GM23338 (cell line): ENCODE measurements at regions not wholly inside any gene's neighbourhood (a gene's known extent, or its start where the extent isn't known, plus 50 kb on each side); places are given as distances from the start of the nearest gene placed in this dataset.

Experiments
- ATAC-seq: fragments of 200-7000 bp; cut with Tn5 transposase; 3 replicates; pipeline ENCODE4 v1.9.1; 2020
- DNase-seq: peaks from one replicate; pipeline ENCODE4 v3.0.0-alpha.2; 2015; ENCODE audit warnings: low spot score
- H2AFZ ChIP-seq: fragments of 200-600 bp; sonication (generic); 2 replicates; pipeline ENCODE4 v1.8.0; 2016; ENCODE audit warnings: antibody characterized with exemption, mild to moderate bottlenecking, moderate library complexity
- H3F3A ChIP-seq: fragments of 200-600 bp; sonication (generic); replicated peaks from 2 replicates; pipeline ENCODE4 v1.8.0; 2017; ENCODE audit warnings: antibody characterized with exemption, mixed run types, low read depth
- H3K27ac ChIP-seq: fragments of 200-600 bp; sonication (generic); 2 replicates; pipeline ENCODE4 v1.6.1; 2016; ENCODE audit warnings: low read depth
- H3K27me3 ChIP-seq: fragments of 200-600 bp; sonication (generic); 2 replicates; pipeline ENCODE4 v1.8.0; 2016; ENCODE audit warnings: mild to moderate bottlenecking, mixed run types, moderate library complexity; ENCODE audit not compliant: insufficient read depth
- H3K36me3 ChIP-seq: fragments of 200-600 bp; sonication (generic); 2 replicates; pipeline ENCODE4 v1.8.0; 2016; ENCODE audit warnings: mild to moderate bottlenecking; ENCODE audit not compliant: insufficient read depth
- H3K4me1 ChIP-seq: fragments of 200-600 bp; sonication (generic); 2 replicates; pipeline ENCODE4 v1.8.0; 2016; ENCODE audit warnings: mild to moderate bottlenecking, moderate library complexity; ENCODE audit not compliant: insufficient read depth
- H3K4me2 ChIP-seq: fragments of 200-600 bp; sonication (generic); 2 replicates; pipeline ENCODE4 v1.7.1; 2017; ENCODE audit warnings: mixed run types
- H3K4me3 ChIP-seq: fragments of 200-600 bp; sonication (generic); 2 replicates; pipeline ENCODE4 v1.6.1; 2016; ENCODE audit warnings: mixed run types
- H3K79me2 ChIP-seq: fragments of 200-600 bp; sonication (generic); replicated peaks from 2 replicates; pipeline ENCODE4 v1.8.0; 2017; ENCODE audit warnings: mild to moderate bottlenecking; ENCODE audit not compliant: insufficient read depth
- H3K9me2 ChIP-seq: fragments of 200-600 bp; sonication (generic); 2 replicates; pipeline ENCODE4 v1.8.0; 2017; ENCODE audit not compliant: insufficient read depth
- H4K20me1 ChIP-seq: fragments of 200-600 bp; sonication (generic); replicated peaks from 2 replicates; pipeline ENCODE4 v1.8.0; 2017; ENCODE audit warnings: mild to moderate bottlenecking; ENCODE audit not compliant: insufficient read depth
- H3K27ac Mint-ChIP-seq: 2 replicates; pipeline ENCODE4 v1.8.0; 2020; ENCODE audit warnings: inconsistent platforms, mild to moderate bottlenecking, moderate library complexity, mixed read lengths
- H3K27me3 Mint-ChIP-seq: 3 replicates; pipeline ENCODE4 v1.8.0; 2022; ENCODE audit warnings: low read depth, mild to moderate bottlenecking, moderate library complexity, mixed read lengths, inconsistent platforms; ENCODE audit not compliant: insufficient read depth, poor library complexity
- H3K36me3 Mint-ChIP-seq: 3 replicates; pipeline ENCODE4 v1.8.0; 2021; ENCODE audit warnings: low read depth, mild to moderate bottlenecking, inconsistent platforms, moderate library complexity, mixed read lengths
- H3K4me1 Mint-ChIP-seq: 3 replicates; pipeline ENCODE4 v1.8.0; 2020; ENCODE audit warnings: mild to moderate bottlenecking, inconsistent platforms, mixed read lengths
- H3K4me3 Mint-ChIP-seq: 3 replicates; pipeline ENCODE4 v1.8.0; 2021; ENCODE audit warnings: moderate library complexity, mild to moderate bottlenecking, inconsistent platforms, mixed read lengths
- H3K9me3 Mint-ChIP-seq: 3 replicates; pipeline ENCODE4 v1.8.0; 2020; ENCODE audit warnings: moderate library complexity, mild to moderate bottlenecking, inconsistent platforms, mixed read lengths
- CREB1 ChIP-seq: fragments of 250-450 bp; sonication (Bioruptor Pico); IDR thresholded peaks from 2 replicates; pipeline ENCODE4 v1.5.0; 2020; ENCODE audit warnings: low read depth, mild to moderate bottlenecking, moderate library complexity
- CTCF ChIP-seq, 2 experiments: fragments of 200-600 bp in 1 of 2; sonication (generic) in 1 of 2; conservative IDR thresholded peaks; 2 replicates each; pipeline versions ENCODE4 v1.5.1 to v1.6.1; 2016 to 2017; ENCODE audit warnings: antibody characterized with exemption in 2 of 2, low read depth in 2 of 2, mild to moderate bottlenecking in 2 of 2, moderate library complexity in 1 of 2
- EZH2 ChIP-seq: fragments of 200-600 bp; sonication (generic); IDR thresholded peaks from one replicate; pipeline ENCODE4 v1.8.0; 2017; ENCODE audit warnings: antibody characterized with exemption, mild to moderate bottlenecking, low read depth; ENCODE audit not compliant: unreplicated experiment
- EZH2phosphoT487 ChIP-seq: fragments of 200-600 bp; sonication (generic); IDR thresholded peaks from one replicate; pipeline ENCODE4 v1.8.1; 2018; ENCODE audit warnings: antibody characterized with exemption; ENCODE audit not compliant: unreplicated experiment
- JUNB ChIP-seq: IDR thresholded peaks from one replicate; pipeline ENCODE4 v1.6.1; 2016; ENCODE audit warnings: antibody characterized with exemption; ENCODE audit not compliant: unreplicated experiment
- NANOG ChIP-seq: IDR thresholded peaks from 2 replicates; pipeline ENCODE4 v1.6.1; 2016; ENCODE audit warnings: antibody characterized with exemption, borderline replicate concordance
- POLR2AphosphoS5 ChIP-seq: IDR thresholded peaks from 2 replicates; pipeline ENCODE4 v1.6.1; 2016; ENCODE audit warnings: antibody characterized with exemption, low read depth
- REST ChIP-seq: IDR thresholded peaks from one replicate; pipeline ENCODE4 v1.6.1; 2018; ENCODE audit warnings: antibody characterized with exemption; ENCODE audit not compliant: unreplicated experiment
- STAT1 ChIP-seq: IDR thresholded peaks from one replicate; pipeline ENCODE4 v1.6.1; 2016; ENCODE audit warnings: antibody characterized with exemption; ENCODE audit not compliant: unreplicated experiment
- ZNF114 ChIP-seq: fragments of 250-450 bp; sonication (Bioruptor Pico); IDR thresholded peaks from 2 replicates; pipeline ENCODE4 v1.5.0; 2020; ENCODE audit warnings: mild to moderate bottlenecking, moderate library complexity
- ZNF331 ChIP-seq: fragments of 250-450 bp; sonication (Bioruptor Pico); IDR thresholded peaks from 2 replicates; pipeline ENCODE4 v1.5.0; 2020; ENCODE audit warnings: low read depth, mild to moderate bottlenecking, moderate library complexity
- TF ChIP-seq, protein P1 (sequence below): fragments of 250-450 bp; sonication (Bioruptor Pico); IDR thresholded peaks from 2 replicates; pipeline ENCODE4 v1.5.0; 2020; ENCODE audit warnings: mild to moderate bottlenecking, moderate library complexity
- TF ChIP-seq, protein P2 (sequence below): IDR thresholded peaks from 2 replicates; pipeline ENCODE4 v1.6.1; 2016; ENCODE audit warnings: antibody characterized with exemption

- no peaks in the 10 kb centered on the region for H3K27me3 ChIP-seq
- Mint-ChIP-seq H3K4me1 (peaks cover 4% of the 10 kb centered on the region), H3K27me3 (no peaks in the 10 kb centered on the region), H3K9me3 (no peaks in the 10 kb centered on the region), H3K4me3 (no peak overlapping the region), H3K36me3 (no peaks in the 10 kb centered on the region), H3K27ac (peak overlapping the region; percentile 49)
- H3K36me3 ChIP-seq, result no peaks in the 10 kb centered on the region
- no peak overlapping the region for H2AFZ ChIP-seq
- H3K4me1 ChIP-seq, result no peaks in the 10 kb centered on the region; the same call in 1 of the 2 replicates
- ATAC-seq (no peak), DNase-seq (peak; percentile 2)
- H3F3A ChIP-seq, result no peaks in the 10 kb centered on the region
- no peaks in the 10 kb centered on the region for H4K20me1 ChIP-seq
- H3K4me2 ChIP-seq, result no peak overlapping the region
- H3K9me2 ChIP-seq, result no peaks in the 10 kb centered on the region
- H3K79me2 ChIP-seq, result no peaks in the 10 kb centered on the region
- H3K27ac ChIP-seq, result no peak overlapping the region
- H3K4me3 ChIP-seq, result no peak overlapping the region
- TF ChIP-seq, protein P1, sequence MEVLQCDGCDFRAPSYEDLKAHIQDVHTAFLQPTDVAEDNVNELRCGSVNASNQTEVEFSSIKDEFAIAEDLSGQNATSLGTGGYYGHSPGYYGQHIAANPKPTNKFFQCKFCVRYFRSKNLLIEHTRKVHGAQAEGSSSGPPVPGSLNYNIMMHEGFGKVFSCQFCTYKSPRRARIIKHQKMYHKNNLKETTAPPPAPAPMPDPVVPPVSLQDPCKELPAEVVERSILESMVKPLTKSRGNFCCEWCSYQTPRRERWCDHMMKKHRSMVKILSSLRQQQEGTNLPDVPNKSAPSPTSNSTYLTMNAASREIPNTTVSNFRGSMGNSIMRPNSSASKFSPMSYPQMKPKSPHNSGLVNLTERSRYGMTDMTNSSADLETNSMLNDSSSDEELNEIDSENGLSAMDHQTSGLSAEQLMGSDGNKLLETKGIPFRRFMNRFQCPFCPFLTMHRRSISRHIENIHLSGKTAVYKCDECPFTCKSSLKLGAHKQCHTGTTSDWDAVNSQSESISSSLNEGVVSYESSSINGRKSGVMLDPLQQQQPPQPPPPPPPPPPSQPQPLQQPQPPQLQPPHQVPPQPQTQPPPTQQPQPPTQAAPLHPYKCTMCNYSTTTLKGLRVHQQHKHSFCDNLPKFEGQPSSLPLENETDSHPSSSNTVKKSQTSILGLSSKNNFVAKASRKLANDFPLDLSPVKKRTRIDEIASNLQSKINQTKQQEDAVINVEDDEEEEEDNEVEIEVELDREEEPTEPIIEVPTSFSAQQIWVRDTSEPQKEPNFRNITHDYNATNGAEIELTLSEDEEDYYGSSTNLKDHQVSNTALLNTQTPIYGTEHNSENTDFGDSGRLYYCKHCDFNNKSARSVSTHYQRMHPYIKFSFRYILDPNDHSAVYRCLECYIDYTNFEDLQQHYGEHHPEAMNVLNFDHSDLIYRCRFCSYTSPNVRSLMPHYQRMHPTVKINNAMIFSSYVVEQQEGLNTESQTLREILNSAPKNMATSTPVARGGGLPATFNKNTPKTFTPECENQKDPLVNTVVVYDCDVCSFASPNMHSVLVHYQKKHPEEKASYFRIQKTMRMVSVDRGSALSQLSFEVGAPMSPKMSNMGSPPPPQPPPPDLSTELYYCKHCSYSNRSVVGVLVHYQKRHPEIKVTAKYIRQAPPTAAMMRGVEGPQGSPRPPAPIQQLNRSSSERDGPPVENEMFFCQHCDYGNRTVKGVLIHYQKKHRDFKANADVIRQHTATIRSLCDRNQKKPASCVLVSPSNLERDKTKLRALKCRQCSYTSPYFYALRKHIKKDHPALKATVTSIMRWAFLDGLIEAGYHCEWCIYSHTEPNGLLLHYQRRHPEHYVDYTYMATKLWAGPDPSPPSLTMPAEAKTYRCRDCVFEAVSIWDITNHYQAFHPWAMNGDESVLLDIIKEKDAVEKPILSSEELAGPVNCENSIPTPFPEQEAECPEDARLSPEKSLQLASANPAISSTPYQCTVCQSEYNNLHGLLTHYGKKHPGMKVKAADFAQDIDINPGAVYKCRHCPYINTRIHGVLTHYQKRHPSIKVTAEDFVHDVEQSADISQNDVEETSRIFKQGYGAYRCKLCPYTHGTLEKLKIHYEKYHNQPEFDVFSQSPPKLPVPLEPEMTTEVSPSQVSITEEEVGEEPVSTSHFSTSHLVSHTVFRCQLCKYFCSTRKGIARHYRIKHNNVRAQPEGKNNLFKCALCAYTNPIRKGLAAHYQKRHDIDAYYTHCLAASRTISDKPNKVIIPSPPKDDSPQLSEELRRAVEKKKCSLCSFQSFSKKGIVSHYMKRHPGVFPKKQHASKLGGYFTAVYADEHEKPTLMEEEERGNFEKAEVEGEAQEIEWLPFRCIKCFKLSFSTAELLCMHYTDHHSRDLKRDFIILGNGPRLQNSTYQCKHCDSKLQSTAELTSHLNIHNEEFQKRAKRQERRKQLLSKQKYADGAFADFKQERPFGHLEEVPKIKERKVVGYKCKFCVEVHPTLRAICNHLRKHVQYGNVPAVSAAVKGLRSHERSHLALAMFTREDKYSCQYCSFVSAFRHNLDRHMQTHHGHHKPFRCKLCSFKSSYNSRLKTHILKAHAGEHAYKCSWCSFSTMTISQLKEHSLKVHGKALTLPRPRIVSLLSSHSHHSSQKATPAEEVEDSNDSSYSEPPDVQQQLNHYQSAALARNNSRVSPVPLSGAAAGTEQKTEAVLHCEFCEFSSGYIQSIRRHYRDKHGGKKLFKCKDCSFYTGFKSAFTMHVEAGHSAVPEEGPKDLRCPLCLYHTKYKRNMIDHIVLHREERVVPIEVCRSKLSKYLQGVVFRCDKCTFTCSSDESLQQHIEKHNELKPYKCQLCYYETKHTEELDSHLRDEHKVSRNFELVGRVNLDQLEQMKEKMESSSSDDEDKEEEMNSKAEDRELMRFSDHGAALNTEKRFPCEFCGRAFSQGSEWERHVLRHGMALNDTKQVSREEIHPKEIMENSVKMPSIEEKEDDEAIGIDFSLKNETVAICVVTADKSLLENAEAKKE (CRISPR knock-in tag), result no peak
- TF ChIP-seq EZH2phosphoT487 (no peak), ZNF114 (CRISPR knock-in tag) (no peak), ZNF331 (CRISPR knock-in tag) (no peak), REST (no peak), CTCF (conservative IDR thresholded peaks at IDR 0.05; ENCODE audit: low read depth in 2 of 2) (no peak), NANOG (no peak), STAT1 (no peak), JUNB (no peak), POLR2AphosphoS5 (no peak), EZH2 (no peak), CREB1 (CRISPR knock-in tag) (no peak)
- TF ChIP-seq, protein P2, sequence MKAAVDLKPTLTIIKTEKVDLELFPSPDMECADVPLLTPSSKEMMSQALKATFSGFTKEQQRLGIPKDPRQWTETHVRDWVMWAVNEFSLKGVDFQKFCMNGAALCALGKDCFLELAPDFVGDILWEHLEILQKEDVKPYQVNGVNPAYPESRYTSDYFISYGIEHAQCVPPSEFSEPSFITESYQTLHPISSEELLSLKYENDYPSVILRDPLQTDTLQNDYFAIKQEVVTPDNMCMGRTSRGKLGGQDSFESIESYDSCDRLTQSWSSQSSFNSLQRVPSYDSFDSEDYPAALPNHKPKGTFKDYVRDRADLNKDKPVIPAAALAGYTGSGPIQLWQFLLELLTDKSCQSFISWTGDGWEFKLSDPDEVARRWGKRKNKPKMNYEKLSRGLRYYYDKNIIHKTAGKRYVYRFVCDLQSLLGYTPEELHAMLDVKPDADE, result no peak
Measured at GRCh38 chr4:147312376-147313046, 168.4 kb upstream of the EDNRA start.
